ENCODE measurements at regions not wholly inside any gene's neighbourhood (a gene's known extent, or its start where the extent isn't known, plus 50 kb on each side); places are given as distances from the start of the nearest gene placed in this dataset.

DNA sequence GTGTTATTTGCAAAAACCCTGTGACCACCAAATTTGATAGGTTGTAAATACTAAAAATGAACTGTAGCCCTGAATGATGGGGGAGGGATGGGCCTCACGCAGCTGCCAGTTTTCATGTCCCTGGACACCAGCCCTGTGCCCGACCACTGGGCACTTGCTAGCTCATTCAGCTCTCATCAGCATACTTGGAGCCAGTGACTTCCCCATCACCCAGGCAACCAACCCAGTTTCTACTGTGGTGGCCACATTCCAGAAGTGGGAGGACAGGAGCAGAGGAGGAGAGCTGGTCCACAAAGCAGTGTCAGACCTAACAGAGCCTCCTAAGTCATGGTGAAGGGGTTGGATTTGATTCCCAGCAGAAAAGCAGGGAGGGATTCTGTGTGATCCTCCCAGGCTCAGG, 128.2 kb downstream of the CPEB2 start:
- no peak for DNase-seq

DNA sequence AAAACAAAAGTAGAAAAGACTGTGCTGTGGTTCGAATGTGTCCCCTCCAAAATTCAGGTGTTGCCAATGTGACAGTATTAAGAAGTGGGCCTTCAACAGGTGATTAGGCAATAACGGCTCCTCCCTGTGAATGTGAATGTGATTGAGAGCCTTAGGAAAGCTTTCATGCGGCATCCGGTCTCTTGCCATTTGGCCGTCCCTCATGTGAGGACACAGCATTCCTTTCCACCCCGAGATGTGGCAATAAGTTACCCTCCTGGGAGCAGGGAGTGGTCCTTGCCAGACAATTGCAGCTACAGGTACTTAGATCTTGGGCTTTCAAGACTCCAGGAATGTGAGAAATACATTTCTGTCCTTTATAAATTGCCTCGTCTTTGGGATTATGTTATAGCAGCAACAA, 129.3 kb downstream of the CPEB2 start:
- DNase-seq = no peak

DNA sequence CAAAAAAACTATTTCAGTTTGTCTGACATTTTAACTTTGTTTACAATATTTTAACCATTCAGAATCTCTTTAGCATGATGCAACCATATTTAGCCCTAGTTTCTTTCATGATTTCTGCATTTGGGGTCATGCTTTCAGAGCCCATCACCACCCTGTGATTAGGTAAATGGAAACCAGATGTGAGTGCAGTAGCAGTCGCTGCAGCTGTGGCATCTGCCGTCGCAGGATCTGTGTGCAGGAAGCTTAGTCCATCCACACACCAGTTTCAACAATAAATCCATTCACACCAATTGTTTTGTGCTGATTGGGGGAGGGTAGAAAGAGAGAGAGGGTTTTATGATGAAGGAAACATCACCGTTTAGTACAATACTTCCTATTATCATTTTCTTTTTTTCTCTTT, 130.5 kb downstream of the CPEB2 start:
- DNase-seq = peak; percentile 10

DNA sequence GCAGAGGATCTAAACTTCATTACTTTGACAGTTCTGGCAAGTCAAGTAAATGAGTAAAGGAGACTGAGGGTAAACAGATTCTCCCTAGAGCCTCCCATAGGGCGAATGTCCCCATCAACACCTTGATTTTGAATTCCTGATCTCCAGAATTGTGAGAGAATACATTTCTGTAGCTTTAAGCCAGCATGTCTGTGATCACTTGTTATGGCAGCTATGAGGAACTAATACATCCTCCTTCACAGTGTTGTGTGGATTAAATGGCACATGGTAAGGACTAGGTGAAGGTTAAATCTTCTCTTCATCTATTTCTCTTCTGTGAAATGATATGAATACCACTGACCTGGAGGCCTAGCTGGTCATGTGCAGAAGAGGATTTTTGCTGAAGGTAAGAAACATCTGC, 137.3 kb downstream of the CPEB2 start:
- no peak for DNase-seq

DNA sequence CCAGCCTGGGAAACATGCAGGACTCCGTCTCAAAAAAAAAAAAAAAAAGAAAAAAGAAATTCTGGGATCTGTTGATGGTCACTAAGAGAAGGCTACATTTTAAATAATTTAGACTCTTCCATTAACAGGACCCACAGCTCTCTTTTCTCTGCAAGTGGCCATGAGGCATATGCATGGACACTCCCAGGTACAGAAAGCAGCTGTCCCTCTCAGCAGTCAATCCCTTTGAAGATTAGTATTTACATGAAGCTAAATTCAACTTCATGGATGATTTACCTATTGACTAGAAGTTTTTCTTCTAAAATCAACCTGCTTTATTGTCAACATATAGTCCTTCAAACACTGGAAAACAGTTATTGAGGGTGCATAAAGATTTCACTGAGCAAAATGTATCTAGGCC, 139.9 kb downstream of the CPEB2 start:
- no peak for DNase-seq

DNA sequence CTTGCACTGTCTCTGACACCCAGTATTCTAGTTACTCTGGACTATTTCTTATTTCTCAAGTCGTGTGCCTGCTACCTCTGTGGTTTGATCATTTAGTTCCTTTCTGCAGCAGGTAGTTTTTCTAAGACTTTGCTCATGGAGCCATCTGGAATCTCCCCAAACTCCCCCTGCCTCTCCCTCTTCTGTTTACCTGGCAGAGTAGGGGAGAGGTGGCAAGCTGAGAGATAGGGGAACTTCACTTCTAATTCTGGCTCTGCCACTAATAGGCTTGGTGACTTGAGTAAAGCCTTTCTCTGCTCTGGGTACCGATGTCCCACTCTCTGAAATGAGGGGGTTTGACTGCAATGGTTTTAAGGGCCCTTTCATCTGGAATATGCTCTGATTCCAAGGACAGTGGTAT, 141.3 kb downstream of the CPEB2 start:
- DNase-seq = no peak

GRCh38 chr4:15144249-15144966, 142.1 kb downstream of the CPEB2 start:
- DNase-seq = no peak

DNA sequence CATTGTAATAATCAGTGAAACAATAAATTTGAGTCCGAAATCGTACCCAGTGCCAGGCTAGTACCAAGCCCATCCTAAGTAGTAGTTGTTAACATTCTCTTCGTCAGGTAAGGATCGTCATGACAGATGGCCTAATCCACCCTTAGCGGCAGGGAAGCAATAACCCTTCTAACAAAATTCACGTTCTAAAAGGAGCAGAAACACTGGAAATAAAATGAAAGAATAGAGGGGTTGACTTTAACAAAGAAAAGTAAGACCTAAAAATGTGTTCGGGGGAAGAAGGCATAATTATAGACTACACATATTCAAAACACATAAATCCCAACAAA, 142.7 kb downstream of the CPEB2 start:
- no peak for DNase-seq

GRCh38 chr4:15145709-15146108, 143.4 kb downstream of the CPEB2 start:
- no peak for DNase-seq

DNA sequence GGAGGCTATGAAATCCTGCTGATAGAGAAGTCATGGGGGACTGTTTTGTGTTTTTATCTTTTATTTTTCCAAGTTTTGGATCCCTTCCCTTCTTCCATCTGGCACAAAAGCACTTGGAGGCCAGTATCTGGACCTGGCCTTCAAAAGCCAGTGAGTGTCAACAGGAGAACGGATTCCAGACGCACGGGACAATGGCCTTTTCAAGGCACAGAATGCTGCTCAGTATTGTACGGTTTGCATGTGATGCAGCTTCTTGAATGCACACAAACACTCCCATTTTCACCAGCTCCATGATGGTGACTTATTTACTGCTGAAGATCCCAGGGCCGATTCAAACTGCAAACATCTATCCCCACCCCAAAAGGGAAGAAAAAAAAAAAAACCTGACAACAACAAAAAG, 145.4 kb downstream of the CPEB2 start:
- DNase-seq = no peak

- peak; percentile 18 for DNase-seq
These were observed 145.9 kb downstream of the CPEB2 start for GRCh38 chr4:15148199-15148598.

DNA sequence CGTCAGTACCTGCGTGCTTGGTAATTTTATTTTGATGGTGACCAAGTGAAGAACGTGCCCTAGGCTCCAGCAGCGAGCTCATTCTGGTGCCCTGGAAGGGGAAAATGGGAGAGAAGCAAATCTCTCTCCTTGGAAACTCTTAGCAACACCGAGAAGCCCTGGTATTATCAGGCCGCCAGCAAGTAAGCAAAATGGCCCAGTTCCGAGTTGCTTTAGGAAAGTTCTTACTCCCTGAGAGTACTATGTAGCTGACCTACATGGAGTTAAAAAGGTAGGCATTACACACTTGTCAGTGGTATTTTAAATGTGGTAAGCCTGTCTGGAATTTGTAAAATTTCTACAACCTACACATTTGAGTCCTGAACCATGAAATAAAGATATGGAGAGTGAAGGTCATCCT, 146.4 kb downstream of the CPEB2 start:
- DNase-seq = no peak

DNA sequence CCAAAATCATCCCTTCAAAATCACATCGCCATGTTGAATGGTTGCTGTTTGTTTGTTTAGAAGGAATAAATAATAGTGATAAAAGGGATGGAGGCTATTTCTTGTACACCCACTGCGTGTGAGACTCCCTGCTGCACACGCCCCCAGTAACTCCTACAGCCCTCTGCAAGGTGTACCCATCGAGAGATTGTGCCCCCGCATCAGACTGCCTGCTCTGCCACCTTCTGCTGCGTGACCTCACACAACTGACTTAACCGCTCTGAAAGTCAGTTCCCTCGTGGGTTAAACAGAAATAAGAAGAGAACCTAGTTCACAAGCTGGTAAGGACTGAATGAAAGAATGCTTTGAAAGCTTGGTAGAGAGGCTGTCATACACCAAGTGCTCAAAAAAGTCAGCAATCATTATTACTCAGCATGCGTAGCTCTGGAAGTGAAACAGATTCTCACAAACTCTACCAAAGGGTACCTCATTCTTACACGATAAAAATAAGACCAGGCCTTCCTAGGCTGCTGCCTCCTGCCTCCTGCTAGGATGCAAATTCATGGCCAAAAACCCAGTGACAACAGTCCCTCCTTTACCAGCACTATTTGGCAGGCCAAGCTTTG, 147.1 kb downstream of the CPEB2 start:
- DNase-seq = no peak

- DNase-seq = peak; percentile 14
These were observed 147.7 kb downstream of the CPEB2 start for GRCh38 chr4:15149839-15150592.

DNA sequence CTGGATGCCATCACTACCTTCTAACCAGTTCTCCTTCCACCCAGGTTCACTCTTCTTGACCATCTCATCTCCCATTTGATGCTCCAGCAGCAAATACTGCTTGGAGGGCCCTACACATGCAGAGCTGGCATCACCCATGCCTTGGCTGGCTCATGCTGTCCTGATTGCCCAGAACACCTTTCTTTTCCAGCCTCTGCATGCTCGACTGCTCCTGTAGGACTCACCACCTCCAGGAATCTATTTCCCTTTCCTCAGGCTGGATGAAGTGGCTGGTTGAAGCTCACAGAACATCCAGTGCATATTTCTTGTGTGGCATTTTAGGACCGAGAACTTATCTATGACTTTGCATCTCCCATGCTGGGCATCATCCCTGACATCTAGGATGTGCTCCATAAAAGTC, 148.3 kb downstream of the CPEB2 start:
- no peak for DNase-seq

- no peak for DNase-seq
These were observed 148.8 kb downstream of the CPEB2 start for GRCh38 chr4:15151033-15151432.

DNA sequence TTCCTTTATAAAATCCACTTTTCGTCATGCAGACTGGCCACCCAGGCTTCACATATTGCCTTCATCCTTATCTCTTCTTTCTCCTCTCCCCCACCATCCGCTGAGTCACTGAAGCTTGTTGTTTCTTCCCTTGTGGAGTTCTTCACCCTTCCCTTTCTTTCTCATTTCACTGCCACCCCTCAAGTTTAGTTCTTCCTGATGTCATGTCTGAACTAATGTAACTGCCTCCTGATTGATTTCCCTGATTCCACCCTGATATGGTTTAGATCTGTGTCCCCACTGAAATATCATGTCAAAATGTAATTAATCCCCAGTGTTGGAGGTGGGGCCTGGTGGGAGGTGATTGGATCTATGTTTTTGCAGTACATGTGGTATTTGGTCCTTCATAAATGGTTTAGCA, 151.4 kb downstream of the CPEB2 start:
- DNase-seq = no peak

DNA sequence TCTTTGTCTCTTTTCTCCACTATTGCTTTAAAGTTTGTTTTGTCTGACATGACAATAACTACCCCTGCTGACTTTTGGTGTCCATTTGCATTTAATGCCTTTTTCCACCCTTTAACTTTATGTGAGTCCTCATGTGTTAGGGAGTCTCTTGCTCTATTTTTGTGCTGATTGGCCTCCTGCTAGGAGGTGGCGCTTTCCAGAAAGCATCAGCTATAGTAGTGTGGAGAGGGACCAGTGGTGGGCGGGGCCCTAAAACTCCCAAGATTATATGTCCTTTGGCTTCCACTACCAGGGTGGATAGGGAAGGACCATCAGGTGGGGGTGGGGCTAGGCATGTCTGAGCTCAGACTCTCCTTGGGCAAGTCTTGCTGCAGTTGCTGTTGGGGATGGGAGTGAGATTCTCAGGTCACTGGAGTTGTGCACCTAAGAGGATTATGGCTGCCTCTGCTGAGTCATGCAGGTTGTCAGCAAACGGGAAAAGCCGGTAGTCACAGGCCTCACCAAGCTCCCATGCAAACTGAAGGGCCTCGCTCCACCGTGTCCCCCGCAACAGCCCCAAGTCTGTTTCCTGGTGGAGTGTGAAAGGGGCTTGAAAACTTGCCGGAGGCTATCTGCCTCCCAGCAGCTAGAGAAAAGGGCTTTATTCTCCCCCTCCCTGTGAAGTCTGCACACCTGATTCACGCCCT, 156.3 kb downstream of the CPEB2 start:
- no peak for DNase-seq

- DNase-seq = no peak
These were observed 157.3 kb downstream of the CPEB2 start for GRCh38 chr4:15159477-15160019.

GRCh38 chr4:15161439-15161838, 159.2 kb downstream of the CPEB2 start:
- DNase-seq = no peak

- DNase-seq = no peak
These were observed 159.8 kb downstream of the CPEB2 start for GRCh38 chr4:15162046-15162445.

DNA sequence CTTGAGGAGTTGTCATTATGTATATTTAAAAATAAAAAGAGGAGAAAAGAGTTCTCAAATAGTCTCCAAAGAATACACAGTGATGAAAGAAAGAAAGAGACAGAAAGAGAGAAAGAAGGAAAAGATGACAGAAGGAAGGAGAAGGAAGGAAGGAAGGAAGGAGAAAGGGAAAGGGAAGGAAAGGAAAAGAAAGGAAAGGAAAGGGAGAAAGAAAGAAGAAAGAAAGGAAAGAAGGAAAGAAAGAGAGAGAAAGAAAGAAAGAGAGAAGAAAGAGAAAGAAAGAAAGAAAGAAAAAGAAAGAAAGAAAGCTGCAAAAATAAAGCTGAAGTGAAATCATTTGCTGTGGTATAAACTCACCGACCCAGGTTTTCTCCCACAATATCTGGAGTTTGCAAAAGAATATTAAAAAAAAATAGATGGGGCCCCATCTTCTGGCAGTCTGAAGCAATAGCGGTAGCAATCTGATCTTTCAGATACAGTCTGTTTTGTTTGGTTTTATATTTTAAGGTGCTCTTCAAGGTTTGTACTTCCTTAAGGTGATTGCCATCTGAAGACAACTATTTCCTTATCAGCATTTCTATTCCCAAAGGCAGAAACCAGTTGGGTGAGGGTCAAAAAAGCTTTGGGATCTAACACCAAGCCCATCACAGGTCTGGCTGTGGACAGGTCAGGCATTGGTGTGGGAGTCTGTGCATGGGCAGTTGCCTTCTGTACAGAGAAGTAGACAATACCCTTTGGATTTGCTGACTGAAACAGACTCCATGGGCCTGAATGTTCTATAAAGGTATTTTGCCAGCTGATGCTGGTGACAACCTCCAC, 160.4 kb downstream of the CPEB2 start:
- no peak for DNase-seq
